Uterus (tissue), 3 donors: ENCODE measurements at regions not wholly inside any gene's neighbourhood (a gene's known extent, or its start where the extent isn't known, plus 50 kb on each side); places are given as distances from the start of the nearest gene placed in this dataset.

Experiments used
- DNase-seq, 2 donors: peaks; one replicate each; pipeline ENCODE4 v3.0.0-alpha.2; 2019 to 2020
- H3K27ac ChIP-seq, 2 donors: fragments of 200-600 bp; sonication (generic); 1 replicate in 1 of 2; 2 replicates in 1 of 2; pipeline ENCODE4 v1.5.1; 2016 to 2018
- H3K27me3 ChIP-seq, 2 donors: fragments of 200-600 bp; sonication (generic); one replicate each; pipeline ENCODE4 v1.5.1; 2018 to 2019; ENCODE audit warnings: control low read depth in 1 of 2
- H3K36me3 ChIP-seq, 2 donors: fragments of 200-600 bp; sonication (generic); one replicate each; pipeline ENCODE4 v1.5.1; 2019; ENCODE audit warnings: control low read depth in 1 of 2
- H3K4me1 ChIP-seq, 2 donors: fragments of 200-600 bp; sonication (generic); one replicate each; pipeline ENCODE4 v1.5.1; 2018 to 2019; ENCODE audit warnings: control low read depth in 1 of 2
- H3K4me3 ChIP-seq, 2 donors: fragments of 200-600 bp; sonication (generic); 1 replicate in 1 of 2; 2 replicates in 1 of 2; pipeline ENCODE4 v1.5.1; 2018 to 2019; ENCODE audit warnings: mild to moderate bottlenecking in 1 of 2
- H3K9me3 ChIP-seq, 2 donors: fragments of 200-600 bp; sonication (generic); one replicate each; pipeline ENCODE4 v1.5.1; 2019; ENCODE audit warnings: control low read depth in 1 of 2
- POLR2A ChIP-seq, 2 donors: fragments of 450-650 bp; IDR thresholded peaks; one replicate each; pipeline ENCODE4 v1.6.1; 2016; ENCODE audit warnings: antibody characterized with exemption in 2 of 2, mild to moderate bottlenecking in 1 of 2, moderate library complexity in 1 of 2
- intact Hi-C: fragments of 100-400 bp; cut with DNase I; formaldehyde crosslinking; loops from one replicate; pipeline ENCODE4 v1.15.1; 2023; ENCODE audit warnings: low total_unique reads
- TF ChIP-seq, protein P1 (sequence below), 4 experiments: fragments of 200-600 bp in 2 of 4; fragments of 450-650 bp in 2 of 4; sonication (generic) in 2 of 4; IDR thresholded peaks; one replicate each; pipeline ENCODE4 v1.5.1; 2016 to 2019; ENCODE audit warnings: antibody characterized with exemption in 4 of 4, mild to moderate bottlenecking in 2 of 4, moderate library complexity in 1 of 4
- donor health status: DM: yes; HTN: yes; CAD: no.

DNA sequence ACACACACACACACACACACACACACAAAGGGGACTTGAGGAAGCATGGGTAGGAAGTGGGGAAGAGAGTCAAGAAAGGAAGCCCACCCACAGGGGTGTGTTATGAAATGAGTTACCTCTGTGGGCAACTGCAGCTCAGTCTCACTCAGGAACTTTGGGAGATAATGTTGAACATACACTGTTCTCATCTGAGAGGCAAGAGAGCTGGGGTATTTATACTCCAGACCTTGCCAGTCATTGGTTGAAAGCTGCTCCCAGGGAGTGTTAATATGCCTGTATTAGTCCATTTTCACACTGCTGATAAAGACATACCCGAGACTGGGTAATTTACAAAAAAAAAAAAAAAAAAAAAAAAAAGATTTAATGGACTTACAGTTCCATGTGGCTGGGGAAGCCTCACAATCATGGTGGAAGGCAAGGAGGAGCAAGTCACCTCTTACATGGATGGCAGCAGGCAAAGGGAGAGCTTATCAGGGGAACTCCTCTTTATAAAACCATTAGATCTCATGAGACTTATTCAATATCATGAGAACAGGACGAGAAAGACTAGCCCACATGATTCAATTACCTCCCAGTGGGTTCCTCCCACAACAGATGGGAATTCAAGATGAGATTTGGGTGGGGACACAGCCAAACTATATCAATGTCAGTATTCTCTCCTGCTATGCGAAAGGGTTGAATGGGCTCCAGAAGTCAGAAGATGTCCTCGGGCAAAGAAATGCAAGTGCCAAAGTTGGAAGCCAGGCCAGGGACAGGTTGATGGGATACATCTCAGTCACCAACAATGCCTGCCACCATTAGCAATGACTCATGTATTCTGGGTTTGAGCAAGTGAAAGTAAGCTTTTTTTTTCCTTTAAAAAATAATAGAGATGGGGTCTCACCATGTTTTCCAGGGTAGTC lies 270.5 kb downstream of the MRTFB start:
- H3K36me3 ChIP-seq: no peaks in the 10 kb centered on the region
- no peak overlapping the region for H3K4me3 ChIP-seq
- TF ChIP-seq, protein P1, sequence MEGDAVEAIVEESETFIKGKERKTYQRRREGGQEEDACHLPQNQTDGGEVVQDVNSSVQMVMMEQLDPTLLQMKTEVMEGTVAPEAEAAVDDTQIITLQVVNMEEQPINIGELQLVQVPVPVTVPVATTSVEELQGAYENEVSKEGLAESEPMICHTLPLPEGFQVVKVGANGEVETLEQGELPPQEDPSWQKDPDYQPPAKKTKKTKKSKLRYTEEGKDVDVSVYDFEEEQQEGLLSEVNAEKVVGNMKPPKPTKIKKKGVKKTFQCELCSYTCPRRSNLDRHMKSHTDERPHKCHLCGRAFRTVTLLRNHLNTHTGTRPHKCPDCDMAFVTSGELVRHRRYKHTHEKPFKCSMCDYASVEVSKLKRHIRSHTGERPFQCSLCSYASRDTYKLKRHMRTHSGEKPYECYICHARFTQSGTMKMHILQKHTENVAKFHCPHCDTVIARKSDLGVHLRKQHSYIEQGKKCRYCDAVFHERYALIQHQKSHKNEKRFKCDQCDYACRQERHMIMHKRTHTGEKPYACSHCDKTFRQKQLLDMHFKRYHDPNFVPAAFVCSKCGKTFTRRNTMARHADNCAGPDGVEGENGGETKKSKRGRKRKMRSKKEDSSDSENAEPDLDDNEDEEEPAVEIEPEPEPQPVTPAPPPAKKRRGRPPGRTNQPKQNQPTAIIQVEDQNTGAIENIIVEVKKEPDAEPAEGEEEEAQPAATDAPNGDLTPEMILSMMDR (IDR thresholded peaks at IDR 0.05): no peak
- H3K4me1 ChIP-seq: no peaks in the 10 kb centered on the region
- H3K9me3 ChIP-seq: no peaks in the 10 kb centered on the region
- intact Hi-C loops: no loop called here
- H3K27ac ChIP-seq: no peak overlapping the region
- DNase-seq: no peak
- no peaks in the 10 kb centered on the region for H3K27me3 ChIP-seq

DNA sequence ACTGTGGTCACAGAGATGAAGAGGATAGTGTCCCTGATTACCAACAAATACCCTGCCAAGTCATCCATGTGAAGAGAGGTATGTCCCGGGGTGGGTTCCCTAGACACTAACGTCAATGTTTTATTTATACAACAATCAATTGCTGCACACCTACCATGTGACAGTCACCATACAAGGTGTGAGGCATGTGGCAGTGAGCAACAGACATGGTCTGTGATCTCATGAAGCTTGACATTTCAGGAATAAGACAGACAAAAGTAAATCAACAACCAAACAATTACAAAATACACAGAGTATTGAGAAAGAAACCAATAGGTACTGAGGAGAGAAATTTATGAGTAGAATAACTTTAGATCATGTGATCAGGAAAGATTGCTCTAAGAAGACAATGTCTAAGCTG lies 268.6 kb downstream of the MRTFB start:
- intact Hi-C loops: no loop called here
- no peak for DNase-seq
- TF ChIP-seq POLR2A (IDR thresholded peaks at IDR 0.05): no peak
- no peaks in the 10 kb centered on the region for H3K36me3 ChIP-seq
- H3K4me1 ChIP-seq: no peaks in the 10 kb centered on the region
- H3K4me3 ChIP-seq: no peak overlapping the region
- no peaks in the 10 kb centered on the region for H3K27me3 ChIP-seq
- H3K27ac ChIP-seq: no peak overlapping the region
- H3K9me3 ChIP-seq: no peaks in the 10 kb centered on the region

DNA sequence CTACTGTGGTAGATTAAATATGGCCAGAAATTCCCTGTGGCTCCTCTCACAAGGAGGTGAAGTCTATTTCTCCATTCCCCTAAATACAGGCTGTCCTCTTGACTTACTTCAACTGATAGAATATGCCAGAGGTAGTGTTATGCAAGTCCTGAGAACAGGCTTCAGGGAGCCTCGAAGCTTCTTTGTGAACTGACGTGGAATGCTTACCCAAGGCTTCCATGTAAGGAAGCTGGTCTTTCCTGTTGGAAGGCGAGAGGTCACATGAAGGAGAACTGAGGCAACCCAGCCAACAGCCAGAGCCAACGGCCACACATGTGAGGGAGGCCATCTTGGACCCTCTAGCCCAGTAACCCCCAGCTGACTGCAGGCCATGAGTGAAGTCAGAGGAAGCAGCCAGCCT lies 267.9 kb downstream of the MRTFB start:
- no peak overlapping the region for H3K4me3 ChIP-seq
- no peaks in the 10 kb centered on the region for H3K9me3 ChIP-seq
- H3K27me3 ChIP-seq: no peaks in the 10 kb centered on the region
- intact Hi-C loops: no loop called here
- TF ChIP-seq, protein P1 (IDR thresholded peaks at IDR 0.05): no peak
- no peak for TF ChIP-seq POLR2A (IDR thresholded peaks at IDR 0.05)
- H3K4me1 ChIP-seq: no peaks in the 10 kb centered on the region
- H3K36me3 ChIP-seq: no peaks in the 10 kb centered on the region
- DNase-seq: no peak
- no peak overlapping the region for H3K27ac ChIP-seq

DNA sequence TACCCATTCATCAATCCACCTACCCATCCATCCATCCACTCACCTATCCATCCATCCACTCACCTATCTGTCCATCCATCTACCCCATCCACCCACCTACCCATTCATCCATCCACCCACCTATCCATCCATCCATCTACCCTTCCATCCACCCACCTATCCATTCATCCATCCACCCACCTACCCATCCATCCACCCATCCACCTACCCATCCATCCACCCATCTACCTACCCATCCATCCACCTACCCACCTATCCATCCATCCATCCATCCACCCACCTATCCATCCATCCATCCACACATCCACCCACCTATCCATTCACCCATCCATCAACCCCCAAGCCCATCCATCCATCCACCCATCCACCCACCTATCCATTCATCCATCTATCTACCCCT lies 267.1 kb downstream of the MRTFB start:
- Histone ChIP-seq H3K36me3 (no peaks in the 10 kb centered on the region), H3K9me3 (no peaks in the 10 kb centered on the region), H3K27me3 (no peaks in the 10 kb centered on the region), H3K4me1 (no peaks in the 10 kb centered on the region), H3K4me3 (no peak overlapping the region), H3K27ac (no peak overlapping the region)
- TF ChIP-seq, protein P1 (IDR thresholded peaks at IDR 0.05): no peak
- TF ChIP-seq POLR2A (IDR thresholded peaks at IDR 0.05): no peak
- intact Hi-C loops: no loop called here
- DNase-seq: no peak

DNA sequence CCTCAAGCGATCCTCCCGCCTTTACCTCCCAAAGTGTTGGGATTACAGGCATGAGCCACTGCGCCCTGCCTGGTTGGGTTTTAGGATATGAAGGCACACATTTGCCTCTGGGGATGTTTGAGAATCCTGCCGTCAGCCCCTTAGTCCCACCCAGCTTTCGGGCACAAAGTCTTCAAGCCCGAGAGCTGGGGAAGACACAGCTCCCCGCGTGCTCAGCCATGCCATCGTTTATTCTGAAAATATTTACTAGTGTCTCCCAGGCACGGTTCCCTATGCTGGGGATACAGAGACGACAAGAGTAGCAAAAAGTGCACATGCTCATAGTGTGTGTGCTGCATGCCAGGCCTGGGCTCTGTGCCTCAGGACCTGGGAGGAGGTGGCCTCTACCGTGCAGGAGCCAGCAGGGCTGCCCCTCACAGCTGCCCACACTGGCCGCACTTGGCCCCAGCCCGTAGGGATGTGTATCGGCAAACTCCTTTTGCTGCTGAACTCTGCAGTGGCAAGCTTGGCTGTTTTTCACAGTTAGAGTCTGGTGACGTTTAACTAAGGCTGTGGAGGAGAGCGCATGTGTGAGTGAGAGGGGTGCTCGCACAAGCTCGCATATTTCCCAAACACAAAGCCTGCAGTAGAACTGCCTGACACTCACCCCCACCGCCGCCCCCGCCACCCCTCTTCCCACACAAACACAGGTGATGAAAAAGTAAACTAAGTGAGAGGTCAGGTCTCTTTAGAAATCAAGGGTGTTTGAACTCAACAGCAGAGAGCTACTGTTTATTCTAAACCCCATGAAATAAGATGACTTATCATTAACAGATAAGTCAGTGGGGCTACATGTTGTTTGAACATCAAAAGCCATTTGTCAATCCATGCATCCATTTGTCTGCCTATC lies 266.4 kb downstream of the MRTFB start:
- no peak for DNase-seq
- Histone ChIP-seq H3K9me3 (no peaks in the 10 kb centered on the region), H3K27me3 (no peaks in the 10 kb centered on the region), H3K4me3 (no peak overlapping the region), H3K36me3 (no peaks in the 10 kb centered on the region), H3K4me1 (no peaks in the 10 kb centered on the region), H3K27ac (no peak overlapping the region)
- intact Hi-C loops: no loop called here
- TF ChIP-seq, protein P1 (IDR thresholded peaks at IDR 0.05): no peak
- TF ChIP-seq POLR2A (IDR thresholded peaks at IDR 0.05): no peak
